ENCODE measurements at regions not wholly inside any gene's neighbourhood (a gene's known extent, or its start where the extent isn't known, plus 50 kb on each side); places are given as distances from the start of the nearest gene placed in this dataset.
"Not testable (repeated sequence)": the region's sequence is repeated elsewhere in the genome, so short reads cannot be mapped to it uniquely, and the experiment has no call there.

DNA sequence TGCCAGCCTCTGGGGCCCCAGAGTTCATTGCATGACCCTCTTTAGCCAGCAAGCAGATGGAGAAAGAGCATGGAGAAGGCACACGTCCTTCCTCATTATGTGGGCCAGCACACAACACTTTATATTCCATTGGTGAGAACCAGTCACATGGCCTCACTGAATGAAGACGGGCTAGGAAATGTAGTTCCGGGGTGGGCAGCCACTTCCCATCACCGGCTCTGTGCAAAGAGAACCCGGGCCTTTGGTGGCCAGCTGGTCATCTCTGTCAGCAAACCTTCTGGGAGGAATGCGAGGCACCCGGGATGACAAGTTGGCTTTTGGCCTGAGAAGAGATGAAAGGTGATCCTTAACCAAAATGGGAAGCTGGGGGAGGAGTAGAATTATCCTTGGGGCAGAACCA lies 90.2 kb upstream of the VGLL4 start:
- H3K36me3 ChIP-seq, result no peaks in the 10 kb centered on the region
- H3K27ac ChIP-seq, result no peak overlapping the region
- no peak overlapping the region for H3K4me3 ChIP-seq (ENCODE audit: low read depth in 1 of 2, low read length in 1 of 2)
- H3K9me3 ChIP-seq, result no peaks in the 10 kb centered on the region
- H3K27me3 ChIP-seq, result peaks cover 6% of the 10 kb centered on the region
- H3K4me1 ChIP-seq (ENCODE audit: control insufficient read depth in 1 of 2, insufficient read depth in 1 of 2, low read depth in 1 of 2, low read length in 1 of 2), result no peaks in the 10 kb centered on the region
- TF ChIP-seq, protein P1, sequence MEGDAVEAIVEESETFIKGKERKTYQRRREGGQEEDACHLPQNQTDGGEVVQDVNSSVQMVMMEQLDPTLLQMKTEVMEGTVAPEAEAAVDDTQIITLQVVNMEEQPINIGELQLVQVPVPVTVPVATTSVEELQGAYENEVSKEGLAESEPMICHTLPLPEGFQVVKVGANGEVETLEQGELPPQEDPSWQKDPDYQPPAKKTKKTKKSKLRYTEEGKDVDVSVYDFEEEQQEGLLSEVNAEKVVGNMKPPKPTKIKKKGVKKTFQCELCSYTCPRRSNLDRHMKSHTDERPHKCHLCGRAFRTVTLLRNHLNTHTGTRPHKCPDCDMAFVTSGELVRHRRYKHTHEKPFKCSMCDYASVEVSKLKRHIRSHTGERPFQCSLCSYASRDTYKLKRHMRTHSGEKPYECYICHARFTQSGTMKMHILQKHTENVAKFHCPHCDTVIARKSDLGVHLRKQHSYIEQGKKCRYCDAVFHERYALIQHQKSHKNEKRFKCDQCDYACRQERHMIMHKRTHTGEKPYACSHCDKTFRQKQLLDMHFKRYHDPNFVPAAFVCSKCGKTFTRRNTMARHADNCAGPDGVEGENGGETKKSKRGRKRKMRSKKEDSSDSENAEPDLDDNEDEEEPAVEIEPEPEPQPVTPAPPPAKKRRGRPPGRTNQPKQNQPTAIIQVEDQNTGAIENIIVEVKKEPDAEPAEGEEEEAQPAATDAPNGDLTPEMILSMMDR (IDR thresholded peaks at IDR 0.05), result no peak

DNA sequence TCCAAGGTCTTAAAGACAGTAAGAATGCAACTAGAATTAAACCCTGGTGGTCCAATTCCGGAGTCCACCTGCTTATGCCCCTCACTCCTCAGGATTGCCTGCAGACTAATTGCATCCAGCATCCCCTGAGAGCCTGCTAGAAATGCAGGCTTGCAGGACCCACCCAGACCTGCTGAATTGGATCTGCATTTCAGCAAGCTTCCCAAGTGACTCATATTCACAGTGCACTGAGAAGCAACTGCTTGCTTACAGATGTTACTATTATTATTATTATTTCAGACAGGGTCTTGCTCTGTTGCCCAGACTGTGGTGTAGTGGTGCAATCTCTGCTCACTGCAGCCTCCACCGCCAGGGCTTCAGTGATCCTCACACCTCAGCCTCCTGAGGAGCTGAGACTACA lies 83.5 kb upstream of the VGLL4 start:
- TF ChIP-seq, protein P1 (IDR thresholded peaks at IDR 0.05), result no peak
- Histone ChIP-seq H3K9me3 (no peaks in the 10 kb centered on the region), H3K4me3 (ENCODE audit: low read depth in 1 of 2, low read length in 1 of 2) (no peak overlapping the region), H3K4me1 (ENCODE audit: control insufficient read depth in 1 of 2, insufficient read depth in 1 of 2, low read depth in 1 of 2, low read length in 1 of 2) (peaks cover 0 to 3% of the 10 kb centered on the region in 2 experiments), H3K36me3 (no peaks in the 10 kb centered on the region), H3K27me3 (peaks cover 7% of the 10 kb centered on the region), H3K27ac (no peak overlapping the region)

DNA sequence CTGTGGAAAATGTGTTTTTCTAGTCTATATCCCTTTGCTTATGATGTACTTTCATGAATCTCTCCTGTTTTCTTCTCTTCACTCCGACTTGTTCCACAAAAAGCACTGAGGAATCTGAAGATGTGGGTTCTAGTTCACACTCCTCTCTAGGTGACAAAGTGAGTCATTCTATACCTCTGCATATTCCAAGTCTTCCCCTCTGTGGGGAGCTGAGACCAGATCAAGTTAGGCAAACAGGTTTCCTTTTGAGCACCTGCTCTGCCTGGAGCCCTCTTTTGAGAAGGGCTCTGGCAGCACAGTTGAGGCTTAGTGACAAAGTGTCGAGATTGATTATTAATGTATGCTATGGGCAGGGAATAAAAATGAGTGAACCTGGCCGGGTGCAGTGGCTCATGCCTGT lies 82.4 kb upstream of the VGLL4 start:
- Histone ChIP-seq H3K4me3 (ENCODE audit: low read depth in 1 of 2, low read length in 1 of 2) (no peak overlapping the region), H3K36me3 (no peaks in the 10 kb centered on the region), H3K27me3 (peaks cover 17% of the 10 kb centered on the region), H3K9me3 (no peaks in the 10 kb centered on the region), H3K4me1 (ENCODE audit: control insufficient read depth in 1 of 2, insufficient read depth in 1 of 2, low read depth in 1 of 2, low read length in 1 of 2) (peaks cover 0 to 3% of the 10 kb centered on the region in 2 experiments), H3K27ac (no peak overlapping the region)
- TF ChIP-seq, protein P1 (IDR thresholded peaks at IDR 0.05), result no peak

DNA sequence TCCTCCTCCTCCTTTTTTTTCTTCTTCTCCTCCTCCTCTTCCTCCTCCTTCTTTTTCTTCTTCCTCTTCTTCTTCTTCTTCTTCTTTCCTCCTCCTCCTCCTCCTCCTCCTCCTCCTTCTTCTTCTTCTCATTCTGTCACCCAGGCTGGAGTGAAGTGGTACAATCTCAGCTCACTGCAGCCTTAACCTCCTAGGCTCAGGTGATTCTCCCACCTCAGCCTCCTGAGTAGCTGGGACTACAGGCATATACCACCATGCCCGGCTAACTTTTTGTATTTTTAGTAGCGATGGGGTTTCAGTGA lies 81.6 kb upstream of the VGLL4 start:
- H3K27me3 ChIP-seq, result peaks cover 26% of the 10 kb centered on the region
- H3K9me3 ChIP-seq; H3K4me3 ChIP-seq (ENCODE audit: low read depth in 1 of 2, low read length in 1 of 2); H3K36me3 ChIP-seq; H3K27ac ChIP-seq; H3K4me1 ChIP-seq (ENCODE audit: control insufficient read depth in 1 of 2, insufficient read depth in 1 of 2, low read depth in 1 of 2, low read length in 1 of 2): not testable (repeated sequence)

DNA sequence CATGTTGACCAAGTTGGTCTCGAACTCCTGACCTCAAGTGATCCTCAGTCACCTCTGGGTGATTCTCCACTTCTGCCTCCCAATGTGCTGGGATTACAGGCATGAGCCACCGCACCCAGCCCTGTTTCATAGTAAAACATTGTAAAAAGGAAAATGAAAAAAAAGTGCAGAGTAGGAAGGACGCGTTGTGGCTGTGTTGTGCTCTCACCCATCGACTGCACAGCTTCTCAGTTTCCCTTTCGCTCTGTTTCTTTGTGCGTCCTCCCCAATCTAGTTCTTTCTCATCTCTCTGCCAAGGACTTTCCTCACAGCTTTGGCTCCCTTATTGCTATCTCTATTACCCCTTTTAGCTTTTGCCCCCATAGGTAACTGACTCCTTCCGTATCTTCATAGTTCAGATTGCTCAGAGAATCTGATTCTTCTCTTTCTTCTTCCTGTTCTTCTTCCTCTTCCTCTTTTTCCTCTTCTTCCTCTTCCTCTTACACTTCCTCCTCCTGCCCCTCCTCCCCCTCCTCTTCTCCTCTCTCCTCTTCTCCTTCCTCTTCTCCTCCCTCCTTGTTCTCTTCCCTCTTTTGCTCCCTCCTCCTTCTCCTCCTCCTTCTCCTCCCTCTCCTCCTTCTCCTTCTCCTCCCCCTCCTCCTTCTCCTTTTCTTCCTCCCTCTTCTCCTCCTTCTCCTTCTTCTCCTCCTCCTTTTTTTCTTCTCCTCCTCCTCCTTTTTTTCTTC lies 81.1 kb upstream of the VGLL4 start:
- H3K4me3 ChIP-seq (ENCODE audit: low read depth in 1 of 2, low read length in 1 of 2), result no peak overlapping the region
- H3K36me3 ChIP-seq, result no peaks in the 10 kb centered on the region
- peaks cover 9 to 11% of the 10 kb centered on the region in 2 experiments for H3K4me1 ChIP-seq (ENCODE audit: control insufficient read depth in 1 of 2, insufficient read depth in 1 of 2, low read depth in 1 of 2, low read length in 1 of 2)
- TF ChIP-seq, protein P1 (IDR thresholded peaks at IDR 0.05), result no peak
- peaks cover 31% of the 10 kb centered on the region for H3K27me3 ChIP-seq
- H3K9me3 ChIP-seq, result no peaks in the 10 kb centered on the region
- H3K27ac ChIP-seq, result no peak overlapping the region

DNA sequence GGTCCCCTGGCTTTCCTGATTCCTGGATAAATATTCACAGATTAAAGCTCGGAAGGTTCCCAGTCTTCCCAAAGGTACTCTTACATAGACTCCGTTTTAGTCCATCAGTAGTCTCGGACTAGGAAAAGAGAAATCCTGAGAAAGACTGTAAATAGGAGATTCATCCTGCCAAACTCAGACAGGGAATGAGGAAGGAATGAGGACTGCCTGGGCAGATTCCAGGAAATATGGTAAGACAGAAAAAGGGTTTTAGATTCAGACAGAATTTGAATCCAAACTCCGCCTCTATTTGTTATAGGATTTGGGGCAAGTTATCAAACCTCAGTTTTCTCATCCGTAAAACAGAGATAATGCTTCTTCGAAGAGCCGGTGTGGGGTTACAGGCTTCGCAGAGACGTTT lies 77.8 kb upstream of the VGLL4 start:
- Histone ChIP-seq H3K9me3 (no peaks in the 10 kb centered on the region), H3K27me3 (peaks cover 41% of the 10 kb centered on the region), H3K36me3 (no peaks in the 10 kb centered on the region), H3K4me1 (ENCODE audit: control insufficient read depth in 1 of 2, insufficient read depth in 1 of 2, low read depth in 1 of 2, low read length in 1 of 2) (peaks cover 27 to 31% of the 10 kb centered on the region in 2 experiments), H3K4me3 (ENCODE audit: low read depth in 1 of 2, low read length in 1 of 2) (no peak overlapping the region), H3K27ac (no peak overlapping the region)
- TF ChIP-seq, protein P1 (IDR thresholded peaks at IDR 0.05), result no peak

Measured in neutrophil (primary cell).